GM13977 (cell line): ENCODE measurements at regions not wholly inside any gene's neighbourhood (a gene's known extent, or its start where the extent isn't known, plus 50 kb on each side); places are given as distances from the start of the nearest gene placed in this dataset.
"Not testable (repeated sequence)": the region's sequence is repeated elsewhere in the genome, so short reads cannot be mapped to it uniquely, and the experiment has no call there.

ENCODE experiments used
- DNase-seq: peaks from one replicate; pipeline ENCODE4 v3.0.0; 2012; ENCODE audit warnings: low spot score
- in situ Hi-C: fragments of 300-500 bp; cut with MboI; formaldehyde crosslinking; loops from one replicate; pipeline ENCODE4 v1.12.0; 2022; ENCODE audit warnings: low sequenced_read_pairs, low pct_unique_long_range_greater_than_20kb, mixed read lengths, inconsistent platforms; ENCODE audit not compliant: unreplicated experiment
- TF ChIP-seq, protein P1 (sequence below): IDR thresholded peaks from 2 replicates; pipeline ENCODE4 v1.5.1; 2012; ENCODE audit warnings: mild to moderate bottlenecking, control low read depth; ENCODE audit not compliant: insufficient read depth; ENCODE audit errors: extremely low read depth, missing control alignments

- TF ChIP-seq, protein P1, sequence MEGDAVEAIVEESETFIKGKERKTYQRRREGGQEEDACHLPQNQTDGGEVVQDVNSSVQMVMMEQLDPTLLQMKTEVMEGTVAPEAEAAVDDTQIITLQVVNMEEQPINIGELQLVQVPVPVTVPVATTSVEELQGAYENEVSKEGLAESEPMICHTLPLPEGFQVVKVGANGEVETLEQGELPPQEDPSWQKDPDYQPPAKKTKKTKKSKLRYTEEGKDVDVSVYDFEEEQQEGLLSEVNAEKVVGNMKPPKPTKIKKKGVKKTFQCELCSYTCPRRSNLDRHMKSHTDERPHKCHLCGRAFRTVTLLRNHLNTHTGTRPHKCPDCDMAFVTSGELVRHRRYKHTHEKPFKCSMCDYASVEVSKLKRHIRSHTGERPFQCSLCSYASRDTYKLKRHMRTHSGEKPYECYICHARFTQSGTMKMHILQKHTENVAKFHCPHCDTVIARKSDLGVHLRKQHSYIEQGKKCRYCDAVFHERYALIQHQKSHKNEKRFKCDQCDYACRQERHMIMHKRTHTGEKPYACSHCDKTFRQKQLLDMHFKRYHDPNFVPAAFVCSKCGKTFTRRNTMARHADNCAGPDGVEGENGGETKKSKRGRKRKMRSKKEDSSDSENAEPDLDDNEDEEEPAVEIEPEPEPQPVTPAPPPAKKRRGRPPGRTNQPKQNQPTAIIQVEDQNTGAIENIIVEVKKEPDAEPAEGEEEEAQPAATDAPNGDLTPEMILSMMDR = no peak
- no peak for DNase-seq
- in situ Hi-C loops = no loop called here
Measured at GRCh38 chr5:87190687-87191086, 77.0 kb upstream of the RASA1 start.

DNA sequence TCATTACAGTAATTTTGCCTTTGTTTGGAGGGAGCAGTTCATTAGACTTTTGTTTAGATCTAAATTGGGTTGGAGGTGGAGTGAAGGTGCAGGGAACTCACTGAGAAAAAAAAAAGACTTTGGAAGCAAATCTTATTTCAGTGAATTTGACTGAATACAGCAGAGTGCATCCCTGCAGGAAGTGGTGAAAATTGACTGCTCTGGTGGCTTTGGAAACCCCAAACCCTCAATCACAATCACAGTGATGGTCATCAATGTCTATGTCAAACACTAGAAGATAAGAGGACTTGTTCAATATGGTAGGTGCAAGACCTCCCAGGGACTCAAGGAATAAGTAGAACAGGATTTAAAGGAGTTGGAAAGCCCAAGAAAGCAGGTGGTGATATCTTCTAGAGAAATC, 76.0 kb upstream of the RASA1 start:
- TF ChIP-seq, protein P1 = no peak
- DNase-seq = no peak
- in situ Hi-C loops = no loop called here

DNA sequence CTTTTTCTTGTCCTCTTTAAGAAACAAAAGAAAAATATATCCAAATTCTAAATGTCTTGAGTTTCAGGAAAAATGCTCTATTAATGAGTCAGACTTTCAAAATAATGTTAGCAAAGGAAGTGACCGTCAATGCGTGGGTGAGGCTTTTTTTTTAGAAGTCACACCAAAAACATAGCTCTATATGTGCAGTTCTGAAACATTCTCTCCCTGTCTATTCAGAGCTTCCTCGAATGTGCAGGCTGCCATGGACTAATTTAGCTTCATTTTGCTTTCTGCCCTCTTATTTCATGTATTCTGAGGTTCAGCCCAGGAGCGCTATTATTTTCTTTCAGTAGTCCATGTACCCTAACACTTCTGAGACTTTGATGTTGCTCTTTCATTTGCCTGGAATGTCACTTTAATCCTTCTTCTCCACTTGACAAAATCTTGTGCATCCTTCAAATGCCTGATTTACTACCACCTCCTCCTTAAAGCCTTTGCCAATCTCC, 72.5 kb upstream of the RASA1 start:
- peak; percentile 22 for DNase-seq
- TF ChIP-seq, protein P1 = no peak
- in situ Hi-C loops = no loop called here

DNA sequence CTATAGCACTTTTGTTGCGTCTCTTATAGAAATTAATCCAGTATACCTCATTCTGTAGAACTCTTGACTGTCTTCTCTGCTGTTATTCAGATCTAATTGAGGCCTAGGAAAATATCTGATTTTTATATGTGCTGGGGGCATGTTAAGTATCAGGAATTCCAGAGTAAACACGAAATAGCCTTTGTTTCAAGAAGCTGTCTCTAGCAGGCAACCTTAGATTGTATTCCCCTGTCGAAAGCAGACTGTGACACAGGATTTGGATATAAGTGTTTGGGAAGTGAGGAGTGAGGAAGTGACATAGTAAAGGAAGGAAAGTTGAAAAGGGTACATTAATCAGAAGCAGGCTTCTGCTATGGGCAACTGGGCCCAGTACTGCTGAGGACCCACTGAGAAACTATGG, 72.1 kb upstream of the RASA1 start:
- no peak for DNase-seq
- TF ChIP-seq, protein P1 = no peak
- in situ Hi-C loops = no loop called here

GRCh38 chr5:87198010-87198409, 69.7 kb upstream of the RASA1 start:
- in situ Hi-C loops = no loop called here
- DNase-seq = no peak
- TF ChIP-seq, protein P1 = no peak

DNA sequence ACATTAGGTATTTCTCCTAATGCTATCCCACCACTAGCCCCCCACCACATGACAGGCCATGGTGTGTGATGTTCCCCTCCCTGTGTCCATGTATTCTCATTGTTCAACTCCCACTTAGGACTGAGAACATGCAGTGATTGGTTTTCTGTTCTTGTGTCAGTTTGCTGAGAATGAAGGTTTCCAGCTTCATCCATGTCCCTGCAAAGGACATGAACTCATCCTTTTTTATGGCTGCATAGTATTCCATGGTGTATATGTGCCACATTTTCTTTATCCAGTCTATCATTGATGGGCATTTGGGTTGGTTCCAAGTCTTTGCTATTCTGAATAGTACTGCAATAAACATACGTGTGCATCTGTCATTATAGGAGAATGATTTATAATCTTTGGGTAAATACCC, 68.4 kb upstream of the RASA1 start:
- DNase-seq, in situ Hi-C loops: not testable (repeated sequence)

DNA sequence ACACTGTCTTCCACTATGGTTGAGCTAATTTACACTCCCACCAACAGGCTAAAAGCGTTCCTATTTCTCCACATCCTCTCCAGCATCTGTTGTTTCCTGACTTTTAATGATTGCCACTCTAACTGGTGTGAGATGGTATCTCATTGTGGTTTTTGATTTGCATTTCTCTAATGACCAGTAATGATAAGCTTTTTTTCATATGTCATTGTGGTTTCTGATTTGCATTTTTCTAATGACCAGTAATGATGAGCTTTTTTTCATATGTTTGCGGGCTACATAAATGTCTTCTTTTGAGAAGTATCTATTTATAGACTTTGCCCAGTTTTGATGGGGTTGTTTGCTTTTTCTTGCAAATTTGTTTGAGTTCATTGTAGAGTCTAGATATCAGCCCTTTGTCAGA, 68.0 kb upstream of the RASA1 start:
- in situ Hi-C loops, DNase-seq: not testable (repeated sequence)

DNA sequence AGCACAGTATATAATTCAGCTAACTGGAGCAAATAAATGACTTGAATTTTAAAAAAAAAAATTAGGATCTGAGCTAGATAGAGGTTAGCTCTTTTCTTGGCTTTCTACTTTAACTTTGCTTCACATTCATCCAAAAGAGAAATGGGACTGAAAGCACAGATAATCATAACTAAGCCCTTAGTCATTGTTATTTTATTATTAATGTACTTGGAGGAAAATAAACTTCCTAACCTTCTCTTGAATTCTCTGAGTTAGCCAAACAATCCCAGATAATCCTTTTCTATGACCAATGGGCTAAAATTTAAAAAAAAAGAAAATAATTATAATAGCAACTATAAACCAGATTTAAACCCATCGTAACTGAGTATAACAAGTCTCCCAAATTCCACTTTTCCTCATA, 57.6 kb upstream of the RASA1 start:
- DNase-seq = no peak
- TF ChIP-seq, protein P1 = no peak
- in situ Hi-C loops = no loop called here
